Uterus (tissue), 2 donors: ENCODE measurements at regions not wholly inside any gene's neighbourhood (a gene's known extent, or its start where the extent isn't known, plus 50 kb on each side); places are given as distances from the start of the nearest gene placed in this dataset.

Experiments
- POLR2A ChIP-seq, 2 donors: fragments of 450-650 bp; IDR thresholded peaks; one replicate each; pipeline ENCODE4 v1.6.1; 2016; ENCODE audit warnings: antibody characterized with exemption in 2 of 2, mild to moderate bottlenecking in 1 of 2, moderate library complexity in 1 of 2
- TF ChIP-seq, protein P1 (sequence below), 4 experiments: fragments of 200-600 bp in 2 of 4; fragments of 450-650 bp in 2 of 4; sonication (generic) in 2 of 4; IDR thresholded peaks; one replicate each; pipeline ENCODE4 v1.5.1; 2016 to 2019; ENCODE audit warnings: antibody characterized with exemption in 4 of 4, mild to moderate bottlenecking in 2 of 4, moderate library complexity in 1 of 4

DNA sequence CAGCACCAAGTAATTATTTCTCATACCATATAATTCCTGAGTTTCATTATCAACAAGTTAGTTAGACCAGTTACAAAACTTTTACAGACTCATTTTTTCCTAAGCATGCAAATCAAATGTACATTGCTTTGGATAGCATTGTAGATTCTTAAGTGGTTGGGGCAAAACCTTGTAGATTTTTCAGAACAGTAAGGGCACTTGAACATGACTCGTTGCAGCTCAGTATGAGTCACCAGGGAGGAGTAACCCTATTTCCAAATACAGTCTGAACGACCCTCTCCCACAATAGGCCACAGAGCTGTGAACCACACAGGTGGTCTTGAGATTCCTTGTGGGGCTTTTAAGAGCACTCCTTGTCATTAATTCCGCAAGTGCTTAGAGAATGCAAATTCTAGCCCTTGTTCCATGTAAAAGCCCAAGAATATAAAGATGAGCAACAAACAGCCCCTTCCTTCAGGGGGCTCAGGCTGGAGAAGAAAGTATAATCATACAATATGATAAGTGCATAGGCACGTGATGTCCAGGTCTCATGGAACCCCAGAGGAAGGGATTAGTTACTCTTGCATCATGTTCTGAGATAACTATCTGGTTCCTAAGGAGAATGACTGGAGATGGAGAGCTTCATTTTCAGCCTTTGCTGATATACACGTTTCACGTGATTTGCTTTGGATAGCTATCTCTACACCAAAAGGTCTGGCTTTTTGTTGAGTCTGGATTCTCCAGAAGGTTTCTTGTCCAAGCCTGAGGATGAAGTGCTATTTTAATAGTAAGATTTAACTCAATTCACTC is 295.7 kb downstream of the KCNN2 start:
- TF ChIP-seq, protein P1, sequence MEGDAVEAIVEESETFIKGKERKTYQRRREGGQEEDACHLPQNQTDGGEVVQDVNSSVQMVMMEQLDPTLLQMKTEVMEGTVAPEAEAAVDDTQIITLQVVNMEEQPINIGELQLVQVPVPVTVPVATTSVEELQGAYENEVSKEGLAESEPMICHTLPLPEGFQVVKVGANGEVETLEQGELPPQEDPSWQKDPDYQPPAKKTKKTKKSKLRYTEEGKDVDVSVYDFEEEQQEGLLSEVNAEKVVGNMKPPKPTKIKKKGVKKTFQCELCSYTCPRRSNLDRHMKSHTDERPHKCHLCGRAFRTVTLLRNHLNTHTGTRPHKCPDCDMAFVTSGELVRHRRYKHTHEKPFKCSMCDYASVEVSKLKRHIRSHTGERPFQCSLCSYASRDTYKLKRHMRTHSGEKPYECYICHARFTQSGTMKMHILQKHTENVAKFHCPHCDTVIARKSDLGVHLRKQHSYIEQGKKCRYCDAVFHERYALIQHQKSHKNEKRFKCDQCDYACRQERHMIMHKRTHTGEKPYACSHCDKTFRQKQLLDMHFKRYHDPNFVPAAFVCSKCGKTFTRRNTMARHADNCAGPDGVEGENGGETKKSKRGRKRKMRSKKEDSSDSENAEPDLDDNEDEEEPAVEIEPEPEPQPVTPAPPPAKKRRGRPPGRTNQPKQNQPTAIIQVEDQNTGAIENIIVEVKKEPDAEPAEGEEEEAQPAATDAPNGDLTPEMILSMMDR (IDR thresholded peaks at IDR 0.05) = no peak
- no peak for TF ChIP-seq POLR2A (IDR thresholded peaks at IDR 0.05)
